Nephron progenitor cell (in vitro differentiated cells): ENCODE measurements at regions not wholly inside any gene's neighbourhood (a gene's known extent, or its start where the extent isn't known, plus 50 kb on each side); places are given as distances from the start of the nearest gene placed in this dataset.
"Not testable (repeated sequence)": the region's sequence is repeated elsewhere in the genome, so short reads cannot be mapped to it uniquely, and the experiment has no call there.

Source experiments
- DNase-seq: peaks from one replicate; pipeline ENCODE4 v3.0.0; 2021
- H3K27ac Mint-ChIP-seq: 2 replicates; pipeline ENCODE4 v1.8.0; 2021; ENCODE audit warnings: mild to moderate bottlenecking, moderate library complexity, mixed read lengths
- H3K27me3 Mint-ChIP-seq: 2 replicates; pipeline ENCODE4 v1.8.0; 2021; ENCODE audit warnings: mild to moderate bottlenecking, low read depth, mixed read lengths; ENCODE audit not compliant: poor library complexity
- H3K36me3 Mint-ChIP-seq: 2 replicates; pipeline ENCODE4 v1.8.0; 2021; ENCODE audit warnings: low read depth, mixed read lengths
- H3K4me1 Mint-ChIP-seq: 2 replicates; pipeline ENCODE4 v1.8.0; 2021; ENCODE audit warnings: mixed read lengths
- H3K4me3 Mint-ChIP-seq: 2 replicates; pipeline ENCODE4 v1.8.0; 2021; ENCODE audit warnings: mild to moderate bottlenecking, moderate library complexity, mixed read lengths
- H3K9me3 Mint-ChIP-seq: 2 replicates; pipeline ENCODE4 v1.8.0; 2021; ENCODE audit warnings: mild to moderate bottlenecking, moderate library complexity, mixed read lengths
- TF ChIP-seq, protein P1 (sequence below): fragments of 200-600 bp; sonication (generic); IDR thresholded peaks from 2 replicates; pipeline ENCODE4 v1.5.0; 2021; ENCODE audit warnings: antibody characterized with exemption

DNA sequence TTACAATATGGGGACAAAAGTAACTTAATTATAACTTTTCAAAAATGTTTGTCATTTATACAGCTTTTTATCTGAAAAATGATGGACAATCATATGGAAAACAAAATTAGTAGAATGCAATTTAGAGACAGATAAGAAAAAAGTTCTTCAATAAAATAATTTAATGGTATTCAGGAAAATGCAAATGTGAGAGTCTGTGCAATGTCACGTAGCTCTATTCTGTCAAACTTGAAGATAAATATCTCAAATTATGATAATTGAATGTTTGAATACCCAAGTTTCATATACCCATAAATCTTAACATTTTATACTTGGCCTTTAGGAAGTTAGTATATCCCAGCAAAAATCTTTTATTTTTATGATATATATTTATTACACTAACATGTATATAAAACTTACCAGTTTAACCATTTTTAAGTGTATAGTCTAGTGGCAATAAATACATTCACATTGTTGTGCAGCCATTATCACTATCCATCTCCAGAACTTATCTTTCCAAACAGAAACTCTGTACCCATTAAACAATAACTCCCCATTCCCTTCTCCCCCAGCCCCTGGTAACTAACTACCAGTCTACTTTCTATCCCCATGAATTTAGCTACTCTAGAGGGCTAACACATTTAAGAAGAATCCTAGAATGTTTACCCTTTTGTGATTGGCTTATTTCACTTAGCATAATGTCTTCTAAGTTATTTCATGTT lies 311.5 kb downstream of the SOCS6 start:
- Mint-ChIP-seq H3K27ac (no peak overlapping the region), H3K36me3 (no peaks in the 10 kb centered on the region)

DNA sequence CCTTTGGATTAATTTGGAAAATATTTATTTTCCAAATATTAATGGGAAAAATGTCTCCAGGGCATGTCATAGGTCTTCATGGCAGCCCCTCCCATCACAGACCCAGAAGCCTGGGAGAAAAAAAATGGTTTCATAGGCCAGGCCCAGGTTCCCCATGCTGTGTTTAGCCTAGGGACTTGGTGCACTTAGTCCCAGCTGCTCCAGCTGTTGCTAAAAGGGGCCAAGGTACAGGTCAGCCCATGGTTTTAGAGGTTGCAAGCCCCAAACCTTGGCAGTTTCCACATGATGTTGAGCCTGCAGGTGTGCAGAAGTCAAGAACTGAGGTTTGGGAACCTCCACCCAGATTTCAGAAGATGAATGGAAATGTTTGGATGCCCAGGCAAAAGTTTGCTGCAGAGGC lies 309.6 kb downstream of the SOCS6 start:
- DNase-seq: no peak
- no peaks in the 10 kb centered on the region for H3K9me3 Mint-ChIP-seq
- H3K4me3 Mint-ChIP-seq: no peak overlapping the region
- TF ChIP-seq, protein P1, sequence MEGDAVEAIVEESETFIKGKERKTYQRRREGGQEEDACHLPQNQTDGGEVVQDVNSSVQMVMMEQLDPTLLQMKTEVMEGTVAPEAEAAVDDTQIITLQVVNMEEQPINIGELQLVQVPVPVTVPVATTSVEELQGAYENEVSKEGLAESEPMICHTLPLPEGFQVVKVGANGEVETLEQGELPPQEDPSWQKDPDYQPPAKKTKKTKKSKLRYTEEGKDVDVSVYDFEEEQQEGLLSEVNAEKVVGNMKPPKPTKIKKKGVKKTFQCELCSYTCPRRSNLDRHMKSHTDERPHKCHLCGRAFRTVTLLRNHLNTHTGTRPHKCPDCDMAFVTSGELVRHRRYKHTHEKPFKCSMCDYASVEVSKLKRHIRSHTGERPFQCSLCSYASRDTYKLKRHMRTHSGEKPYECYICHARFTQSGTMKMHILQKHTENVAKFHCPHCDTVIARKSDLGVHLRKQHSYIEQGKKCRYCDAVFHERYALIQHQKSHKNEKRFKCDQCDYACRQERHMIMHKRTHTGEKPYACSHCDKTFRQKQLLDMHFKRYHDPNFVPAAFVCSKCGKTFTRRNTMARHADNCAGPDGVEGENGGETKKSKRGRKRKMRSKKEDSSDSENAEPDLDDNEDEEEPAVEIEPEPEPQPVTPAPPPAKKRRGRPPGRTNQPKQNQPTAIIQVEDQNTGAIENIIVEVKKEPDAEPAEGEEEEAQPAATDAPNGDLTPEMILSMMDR: no peak
- H3K36me3 Mint-ChIP-seq: no peaks in the 10 kb centered on the region
- no peaks in the 10 kb centered on the region for H3K4me1 Mint-ChIP-seq
- H3K27me3 Mint-ChIP-seq: no peaks in the 10 kb centered on the region
- no peak overlapping the region for H3K27ac Mint-ChIP-seq

More for the DNA sequence above, 311.5 kb downstream of the SOCS6 start:
- peaks cover 4% of the 10 kb centered on the region for H3K9me3 Mint-ChIP-seq
- no peaks in the 10 kb centered on the region for H3K4me1 Mint-ChIP-seq
- H3K27me3 Mint-ChIP-seq: no peaks in the 10 kb centered on the region
- TF ChIP-seq, protein P1: no peak
- no peak overlapping the region for H3K4me3 Mint-ChIP-seq
- DNase-seq: no peak

DNA sequence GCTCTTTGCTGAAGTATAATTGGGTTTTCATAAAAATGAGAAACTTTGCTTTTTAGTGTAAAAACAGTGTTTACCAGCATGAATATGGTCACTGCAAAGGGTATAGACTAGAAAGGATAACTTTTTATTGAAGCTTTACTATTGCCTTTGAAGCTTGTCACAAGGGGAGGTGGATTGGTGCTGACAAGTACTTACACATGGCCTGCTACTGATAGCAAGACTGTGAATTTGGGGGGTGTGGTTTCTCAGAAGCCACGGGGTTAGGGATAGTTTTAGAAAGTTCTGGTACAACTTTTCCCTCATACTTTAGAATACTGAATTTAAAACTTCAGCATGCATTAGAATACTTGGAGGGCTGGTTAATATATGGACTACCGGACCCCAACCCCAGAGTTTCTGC lies 294.1 kb downstream of the SOCS6 start:
- peaks cover 32% of the 10 kb centered on the region for H3K9me3 Mint-ChIP-seq
- peaks cover 4% of the 10 kb centered on the region for H3K36me3 Mint-ChIP-seq
- DNase-seq: no peak
- H3K27me3 Mint-ChIP-seq: no peaks in the 10 kb centered on the region
- no peak overlapping the region for H3K4me3 Mint-ChIP-seq
- TF ChIP-seq, protein P1: no peak
- no peak overlapping the region for H3K27ac Mint-ChIP-seq
- no peaks in the 10 kb centered on the region for H3K4me1 Mint-ChIP-seq

DNA sequence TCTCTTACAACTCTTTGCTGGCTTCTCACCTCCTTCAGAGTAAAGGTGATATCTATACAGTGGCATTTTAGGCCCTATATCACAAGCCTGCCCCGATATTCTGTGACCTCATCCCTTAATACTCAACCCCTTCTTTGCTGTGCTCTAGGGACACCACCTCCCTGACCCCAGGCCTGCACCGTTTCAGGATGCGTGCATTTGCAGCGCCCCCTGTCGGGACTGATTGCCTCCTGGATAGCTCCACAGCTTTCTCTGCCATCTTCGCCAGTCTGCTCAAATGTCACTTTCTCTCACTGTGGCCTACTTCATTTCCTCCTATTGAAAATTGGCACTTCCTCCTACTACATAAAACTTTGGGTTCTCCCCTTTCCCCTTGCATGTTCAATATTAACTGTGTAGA lies 289.6 kb downstream of the SOCS6 start:
- Mint-ChIP-seq H3K4me3 (no peak overlapping the region), H3K27ac (no peak overlapping the region)
- peak; percentile 40 for DNase-seq

DNA sequence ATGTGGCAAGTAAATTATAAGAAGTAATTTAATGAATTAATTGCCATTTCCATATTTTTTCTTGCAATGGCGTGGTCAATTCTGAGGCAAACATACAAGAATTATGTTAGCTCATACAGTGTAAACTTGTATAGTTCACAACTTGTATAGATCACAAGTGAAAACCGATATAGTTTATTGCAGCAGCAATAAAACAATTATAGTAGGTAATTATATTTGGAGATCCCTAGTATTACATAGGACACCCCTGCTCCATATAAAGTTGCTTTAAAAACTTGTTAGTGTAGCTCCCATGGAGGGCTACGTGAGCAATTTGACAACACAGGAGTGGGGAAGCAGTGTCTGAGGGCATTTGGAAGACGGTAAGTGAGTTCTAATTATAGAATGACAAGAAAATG lies 288.2 kb downstream of the SOCS6 start:
- DNase-seq: no peak
- Mint-ChIP-seq H3K27ac (no peak overlapping the region), H3K36me3 (no peaks in the 10 kb centered on the region), H3K4me1 (no peaks in the 10 kb centered on the region), H3K4me3 (no peak overlapping the region), H3K9me3 (peaks cover 4% of the 10 kb centered on the region), H3K27me3 (no peaks in the 10 kb centered on the region)
- TF ChIP-seq, protein P1: no peak

More for the DNA sequence above, 289.6 kb downstream of the SOCS6 start:
- no peaks in the 10 kb centered on the region for H3K36me3 Mint-ChIP-seq
- H3K9me3 Mint-ChIP-seq: peaks cover 4% of the 10 kb centered on the region
- no peaks in the 10 kb centered on the region for H3K27me3 Mint-ChIP-seq
- TF ChIP-seq, protein P1: no peak
- H3K4me1 Mint-ChIP-seq: no peaks in the 10 kb centered on the region

DNA sequence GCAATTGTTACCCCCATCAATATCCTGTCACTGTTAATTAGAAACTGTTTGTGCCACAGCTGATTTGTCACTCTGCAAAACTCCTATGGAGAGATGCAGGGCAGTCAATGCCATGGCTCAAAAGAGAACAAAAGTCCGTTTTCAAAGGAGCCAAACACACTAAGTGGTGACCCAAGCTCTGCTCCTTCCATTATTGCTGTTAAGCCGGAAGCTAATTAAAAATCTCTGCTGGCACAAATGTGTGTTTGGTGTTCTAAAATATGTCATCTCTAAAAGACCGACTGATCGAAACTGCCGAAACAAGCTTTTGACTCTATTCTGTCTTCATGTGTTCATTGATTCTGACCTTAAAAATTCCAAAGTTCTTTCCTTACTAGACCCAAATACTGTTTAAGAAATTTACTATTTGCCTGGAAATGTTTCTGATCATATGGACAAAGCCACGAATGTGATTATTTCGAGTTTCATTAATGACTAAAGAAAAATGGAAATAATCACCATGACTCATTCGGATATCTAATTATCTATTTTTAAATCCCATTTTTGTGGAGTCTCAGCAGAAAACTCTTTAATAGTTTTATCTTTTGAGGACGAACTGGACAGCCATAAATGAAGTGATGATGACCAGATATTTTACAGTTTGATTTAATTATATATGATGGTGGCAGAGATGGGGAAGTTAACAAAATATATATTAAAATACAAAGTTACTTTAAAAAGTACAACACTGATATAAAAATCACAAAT lies 287.6 kb downstream of the SOCS6 start:
- H3K4me3 Mint-ChIP-seq: no peak overlapping the region
- no peak for DNase-seq
- peaks cover 4% of the 10 kb centered on the region for H3K9me3 Mint-ChIP-seq
- no peaks in the 10 kb centered on the region for H3K4me1 Mint-ChIP-seq
- no peaks in the 10 kb centered on the region for H3K27me3 Mint-ChIP-seq
- no peaks in the 10 kb centered on the region for H3K36me3 Mint-ChIP-seq
- no peak overlapping the region for H3K27ac Mint-ChIP-seq
- TF ChIP-seq, protein P1: no peak

DNA sequence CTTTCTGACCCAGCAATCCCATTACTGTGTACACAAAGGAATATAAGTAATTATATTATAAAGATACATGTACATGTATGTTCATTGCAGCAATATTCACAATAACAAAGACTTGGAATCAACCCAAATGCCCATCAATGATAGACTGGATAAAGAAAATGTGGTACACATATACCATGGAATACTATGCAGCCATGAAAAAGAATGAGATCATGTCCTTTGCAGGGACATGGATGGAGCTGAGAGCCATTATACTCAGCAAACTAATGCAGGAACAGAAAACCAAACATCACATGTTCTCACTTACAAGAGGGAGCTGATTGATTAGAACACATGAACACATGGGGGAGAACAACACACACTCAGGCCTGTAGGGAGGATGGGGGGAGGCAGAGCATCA lies 286.1 kb downstream of the SOCS6 start:
- not testable (repeated sequence) for H3K27ac Mint-ChIP-seq, H3K36me3 Mint-ChIP-seq, H3K4me3 Mint-ChIP-seq

DNA sequence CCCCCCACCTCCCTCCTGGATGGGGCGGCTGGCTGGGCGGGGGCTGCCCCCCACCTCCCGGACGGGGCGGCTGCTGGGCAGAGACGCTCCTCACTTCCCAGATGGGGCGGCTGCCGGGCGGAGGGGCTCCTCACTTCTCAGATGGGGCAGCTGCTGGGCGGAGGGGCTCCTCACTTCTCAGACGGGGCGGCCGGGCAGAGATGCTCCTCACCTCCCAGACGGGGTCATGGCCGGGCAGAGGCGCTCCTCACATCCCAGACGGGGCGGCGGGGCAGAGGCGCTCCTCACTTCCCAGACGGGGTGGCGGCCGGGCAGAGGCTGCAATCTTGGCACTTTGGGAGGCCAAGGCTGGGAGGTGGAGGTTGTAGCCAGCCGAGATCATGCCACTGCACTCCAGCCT lies 280.8 kb downstream of the SOCS6 start:
- not testable (repeated sequence) for H3K36me3 Mint-ChIP-seq, H3K4me3 Mint-ChIP-seq, H3K27me3 Mint-ChIP-seq, DNase-seq, H3K4me1 Mint-ChIP-seq, H3K27ac Mint-ChIP-seq
- H3K9me3 Mint-ChIP-seq: peaks cover 23% of the 10 kb centered on the region

More for the DNA sequence above, 286.1 kb downstream of the SOCS6 start:
- H3K4me1 Mint-ChIP-seq, H3K27me3 Mint-ChIP-seq, DNase-seq: not testable (repeated sequence)
- H3K9me3 Mint-ChIP-seq: peaks cover 14% of the 10 kb centered on the region
